EH (cell line): ENCODE measurements at regions not wholly inside any gene's neighbourhood (a gene's known extent, or its start where the extent isn't known, plus 50 kb on each side); places are given as distances from the start of the nearest gene placed in this dataset.
"Not testable (repeated sequence)": the region's sequence is repeated elsewhere in the genome, so short reads cannot be mapped to it uniquely, and the experiment has no call there.

Source experiments
- DNase-seq: peaks from one replicate; pipeline ENCODE4 v3.0.0-alpha.2; 2015; ENCODE audit warnings: low read depth

DNA sequence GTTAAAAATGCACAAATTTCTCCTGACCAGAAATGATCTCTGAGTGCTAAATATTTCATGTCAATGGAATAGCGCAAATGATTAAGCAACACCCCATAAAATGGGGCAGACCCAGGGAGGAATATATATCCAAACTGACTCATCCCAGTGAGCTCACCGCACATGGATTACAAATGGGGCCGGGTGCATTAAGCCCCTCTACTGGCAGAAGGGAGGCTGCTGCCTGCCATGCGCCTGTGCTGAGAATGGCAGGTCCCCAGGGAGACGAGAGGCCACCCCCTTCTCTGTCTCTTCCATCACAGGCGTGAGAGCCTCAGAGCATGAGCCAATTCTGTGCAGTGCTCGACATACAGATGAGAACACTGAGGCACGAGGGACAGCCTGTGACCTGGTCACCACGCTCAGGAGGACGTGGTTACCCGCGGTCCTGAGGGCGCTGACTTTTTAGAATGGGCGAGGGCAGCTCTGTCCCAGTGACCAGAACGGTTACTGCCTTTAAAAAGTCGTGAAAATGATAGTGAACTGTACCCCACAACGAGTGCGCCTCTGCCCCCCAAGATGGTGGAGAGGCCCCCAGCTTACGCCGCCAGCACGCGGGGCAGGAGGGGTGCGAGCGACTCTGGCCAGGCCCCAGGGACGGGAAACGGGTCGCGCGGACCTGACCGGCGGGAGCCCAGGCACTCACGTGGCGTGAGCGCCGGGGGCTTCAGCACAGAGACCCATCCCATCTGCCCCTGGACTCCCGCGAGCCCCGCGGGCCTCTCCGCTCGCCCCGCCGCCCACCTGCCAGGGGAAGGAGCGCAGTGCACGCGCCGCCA is 130.2 kb upstream of the ALDH3B2 start:
- peak; percentile 79 for DNase-seq

DNA sequence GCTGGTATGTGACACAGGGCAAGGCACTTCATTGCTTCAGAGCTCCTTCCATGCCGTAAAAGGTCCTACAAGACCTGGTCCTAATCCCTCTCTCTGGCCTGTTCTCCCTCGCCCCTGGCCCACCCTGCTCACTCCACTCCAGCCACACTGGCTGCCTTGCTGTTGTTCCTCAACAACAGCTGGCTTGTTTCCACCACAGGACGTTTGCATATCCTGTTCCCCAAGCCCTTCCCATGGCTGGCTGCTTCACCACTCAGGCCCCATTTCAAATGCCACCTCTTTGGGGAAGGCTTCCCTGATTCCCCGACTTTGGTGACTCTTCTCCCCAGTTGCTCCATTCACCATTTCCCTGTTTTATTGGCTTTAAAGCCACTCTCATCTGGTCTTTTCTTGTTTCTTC is 129.1 kb upstream of the ALDH3B2 start:
- DNase-seq = not testable (repeated sequence)

DNA sequence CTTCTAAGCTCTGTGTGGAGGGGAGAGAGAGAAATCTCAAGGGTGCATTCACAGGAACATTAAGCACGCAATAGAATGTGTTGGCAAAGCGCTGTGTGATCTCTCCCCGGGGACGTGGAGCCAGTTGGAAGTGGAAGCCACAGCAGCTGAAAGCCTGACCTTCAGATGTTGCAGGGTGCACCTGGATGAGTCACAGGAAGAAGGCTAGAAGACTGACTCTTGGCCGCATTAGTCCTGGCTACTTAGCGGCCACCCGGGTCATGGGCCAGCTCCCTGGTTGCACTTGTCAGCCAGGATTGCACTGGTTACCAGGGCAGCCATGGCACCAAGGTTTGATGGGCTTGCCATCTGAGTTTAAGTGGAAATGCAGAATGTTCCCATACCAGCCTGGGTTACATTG is 128.6 kb upstream of the ALDH3B2 start:
- not testable (repeated sequence) for DNase-seq

DNA sequence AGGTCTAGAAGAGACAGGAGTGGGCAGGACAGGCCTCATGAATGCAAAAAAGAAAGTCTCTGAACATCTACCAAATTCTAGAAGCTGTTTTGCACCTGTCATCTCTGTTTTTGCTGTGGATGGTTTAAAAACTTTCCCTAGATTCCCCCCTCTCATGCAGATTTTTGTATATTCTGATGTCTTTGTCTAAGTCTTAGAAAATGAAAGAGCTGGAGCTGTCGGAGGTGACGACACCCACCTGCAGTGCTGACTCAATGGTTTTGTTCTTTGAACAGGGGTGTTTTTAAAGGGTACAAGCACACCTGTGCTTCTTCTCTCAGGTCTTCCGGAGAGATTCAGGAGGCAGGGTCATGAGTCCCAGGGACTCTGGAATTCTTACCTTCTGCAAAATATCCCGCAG is 128.2 kb upstream of the ALDH3B2 start:
- not testable (repeated sequence) for DNase-seq

DNA sequence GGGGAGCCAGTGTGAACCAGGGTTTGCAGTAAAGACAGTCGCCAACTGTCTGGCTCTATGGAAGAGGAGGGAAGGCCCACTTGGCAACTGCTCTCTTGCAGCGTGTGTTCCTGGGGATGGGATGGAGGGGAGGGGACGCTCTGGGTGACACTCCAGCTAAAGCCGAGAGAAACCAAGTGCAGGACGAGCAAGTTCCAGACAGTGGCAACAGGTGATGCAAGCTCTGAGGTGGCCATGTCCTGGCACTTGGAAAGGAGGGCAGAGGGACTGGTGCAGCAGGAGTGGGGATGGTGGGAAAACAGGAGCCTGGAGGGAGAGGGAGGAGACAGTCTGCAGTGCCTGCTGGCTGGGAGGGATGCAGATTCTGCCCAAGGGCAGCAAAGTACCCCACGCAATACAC is 127.0 kb upstream of the ALDH3B2 start:
- DNase-seq = not testable (repeated sequence)

DNA sequence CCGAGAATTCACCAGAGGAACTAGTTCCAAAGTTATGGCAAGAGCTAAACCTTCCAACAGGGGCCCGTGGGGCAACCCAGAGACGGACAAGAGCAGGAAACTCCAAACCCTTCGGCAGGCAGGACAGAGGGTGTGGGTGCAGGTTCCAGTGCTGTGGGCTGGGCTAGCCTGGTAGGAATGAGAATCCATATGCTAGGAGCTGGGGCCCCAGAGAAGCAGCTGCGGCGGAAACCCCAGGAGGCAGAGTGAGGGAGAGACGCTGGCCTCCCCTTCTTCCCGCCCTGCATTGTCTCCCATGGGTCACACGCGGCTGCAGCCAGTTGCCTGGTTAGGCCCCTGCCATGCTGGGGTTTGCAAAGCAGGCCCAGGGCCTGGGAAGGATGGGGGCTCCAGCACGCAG is 126.2 kb upstream of the ALDH3B2 start:
- DNase-seq = not testable (repeated sequence)

DNA sequence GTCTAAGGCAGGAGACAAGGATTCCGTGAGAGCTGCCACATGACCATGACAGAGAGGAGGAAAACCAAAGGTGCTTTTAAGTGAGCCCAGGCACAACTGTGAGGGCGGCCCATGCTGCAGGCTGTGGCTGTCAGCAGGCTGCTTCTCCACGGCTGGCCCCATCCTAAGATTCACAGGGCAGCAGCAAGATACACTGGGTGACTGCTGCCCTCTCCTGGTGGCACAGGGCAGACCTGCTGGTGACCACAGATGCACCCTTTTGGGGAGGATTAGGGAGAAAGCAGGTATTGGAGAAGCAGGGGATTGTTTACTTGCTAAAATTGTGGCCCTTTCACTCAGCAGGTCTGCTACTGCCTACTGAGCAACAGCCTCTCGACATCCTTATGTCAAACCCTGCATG is 125.4 kb upstream of the ALDH3B2 start:
- peak; percentile 2 for DNase-seq

DNA sequence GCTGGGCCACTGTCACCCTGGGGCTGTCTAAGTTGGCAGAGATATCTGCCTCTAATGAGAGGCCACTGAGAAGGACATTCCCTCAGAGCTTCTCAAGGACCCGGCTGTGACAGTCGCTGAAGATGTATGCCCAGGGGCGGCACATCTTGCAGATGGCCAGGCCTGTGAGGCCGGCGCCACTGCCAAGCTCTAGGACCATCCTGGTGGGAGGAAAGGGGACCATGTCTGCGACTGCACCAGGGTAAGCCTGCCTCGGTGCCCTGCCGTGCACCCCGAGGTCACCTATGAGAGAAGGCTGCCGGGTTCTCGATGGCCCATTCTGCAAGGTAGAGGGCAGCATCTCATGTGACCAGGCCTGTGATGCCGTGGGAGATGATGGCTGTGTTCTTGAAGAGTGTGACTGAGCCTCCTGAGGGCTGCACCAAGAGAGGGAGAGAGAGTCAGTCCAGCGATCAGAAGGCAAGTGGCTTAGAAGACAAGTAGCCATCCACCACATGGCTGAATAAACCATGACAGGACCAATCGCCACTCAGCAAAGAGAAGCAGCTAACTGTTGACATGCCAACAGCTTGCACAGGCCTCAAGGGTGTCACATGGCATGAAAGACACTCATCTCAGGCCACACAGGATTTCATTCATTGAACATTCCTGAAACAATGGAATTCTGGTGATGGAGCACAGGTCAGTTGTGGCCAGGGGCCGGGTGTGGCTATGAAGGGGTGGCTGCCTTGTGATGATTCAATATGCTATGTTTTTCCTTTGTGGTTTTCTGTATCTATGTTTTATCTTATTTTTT is 123.5 kb upstream of the ALDH3B2 start:
- peak; percentile 72 for DNase-seq

DNA sequence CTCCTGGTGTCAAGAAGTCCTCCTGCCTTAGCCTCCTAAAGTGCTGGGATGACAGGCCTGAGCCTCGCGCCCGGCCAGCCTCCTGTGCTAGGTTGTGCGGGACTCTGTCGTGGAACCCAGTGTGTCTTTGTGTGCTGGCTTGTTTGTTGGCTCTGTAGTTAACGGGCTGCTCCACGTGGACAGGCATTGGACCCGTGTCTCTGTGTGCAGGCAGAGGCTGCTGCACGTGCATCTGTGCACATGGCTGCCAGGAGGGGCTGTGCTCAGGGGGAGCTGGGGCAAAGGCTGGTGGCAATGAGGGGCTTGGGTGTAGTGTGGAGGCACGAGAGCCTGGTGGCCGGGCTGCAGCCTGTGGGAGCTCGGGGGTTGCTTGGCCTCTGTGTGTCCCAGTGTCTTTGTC is 121.3 kb upstream of the ALDH3B2 start:
- DNase-seq = no peak

DNA sequence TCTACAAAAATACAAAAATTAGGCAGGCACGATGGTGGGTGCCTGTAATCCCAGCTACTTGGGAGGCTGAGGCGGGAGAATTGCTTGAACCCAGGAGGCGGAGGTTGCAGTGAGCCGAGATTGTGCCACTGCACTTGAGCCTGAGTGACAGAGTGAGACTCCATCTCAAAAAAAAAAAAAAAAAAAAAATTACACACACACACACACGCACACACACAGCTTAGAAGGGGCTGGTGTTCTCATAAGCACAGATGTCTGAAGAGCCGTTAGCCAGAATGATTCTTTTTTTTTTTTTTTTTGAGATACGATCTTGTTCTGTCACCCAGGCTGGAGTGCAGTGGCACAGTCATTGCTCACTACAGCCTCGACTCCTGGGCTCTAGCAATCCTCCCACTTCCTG is 119.3 kb upstream of the ALDH3B2 start:
- not testable (repeated sequence) for DNase-seq

DNA sequence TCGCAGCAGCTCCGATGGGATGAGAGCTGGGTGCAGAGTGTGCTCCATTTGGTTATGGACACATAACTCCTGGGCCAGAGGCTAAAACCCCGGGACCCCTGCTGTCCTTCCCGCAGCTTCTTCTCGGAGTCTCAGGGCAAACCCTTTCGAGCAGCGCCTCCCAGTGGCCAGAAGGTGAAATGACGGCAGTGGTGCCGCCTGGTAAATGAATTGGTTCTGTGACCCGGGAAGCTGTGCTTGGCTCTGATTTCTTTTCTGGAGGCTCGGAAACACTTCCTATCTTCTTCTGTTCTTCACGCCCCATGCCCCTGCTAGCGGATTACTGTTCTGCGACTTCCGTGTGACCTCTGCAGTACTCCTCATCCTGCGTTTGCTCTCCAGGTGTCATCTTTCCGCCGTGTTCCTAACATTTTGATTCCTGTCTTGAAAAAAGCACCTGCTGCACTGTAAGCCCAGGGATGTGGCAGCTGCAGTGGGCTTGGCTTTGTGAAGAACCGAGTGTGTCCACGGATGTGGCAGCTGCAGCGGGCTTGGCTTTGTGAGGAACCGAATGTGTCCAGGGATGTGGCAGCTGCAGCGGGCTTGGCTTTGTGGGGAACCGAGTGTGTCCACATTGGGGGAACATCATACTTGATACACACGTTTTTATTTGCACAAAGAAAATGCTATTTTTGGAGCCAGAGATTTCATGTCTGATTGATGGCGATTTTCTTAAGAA is 118.0 kb upstream of the ALDH3B2 start:
- DNase-seq = peak; percentile 31

DNA sequence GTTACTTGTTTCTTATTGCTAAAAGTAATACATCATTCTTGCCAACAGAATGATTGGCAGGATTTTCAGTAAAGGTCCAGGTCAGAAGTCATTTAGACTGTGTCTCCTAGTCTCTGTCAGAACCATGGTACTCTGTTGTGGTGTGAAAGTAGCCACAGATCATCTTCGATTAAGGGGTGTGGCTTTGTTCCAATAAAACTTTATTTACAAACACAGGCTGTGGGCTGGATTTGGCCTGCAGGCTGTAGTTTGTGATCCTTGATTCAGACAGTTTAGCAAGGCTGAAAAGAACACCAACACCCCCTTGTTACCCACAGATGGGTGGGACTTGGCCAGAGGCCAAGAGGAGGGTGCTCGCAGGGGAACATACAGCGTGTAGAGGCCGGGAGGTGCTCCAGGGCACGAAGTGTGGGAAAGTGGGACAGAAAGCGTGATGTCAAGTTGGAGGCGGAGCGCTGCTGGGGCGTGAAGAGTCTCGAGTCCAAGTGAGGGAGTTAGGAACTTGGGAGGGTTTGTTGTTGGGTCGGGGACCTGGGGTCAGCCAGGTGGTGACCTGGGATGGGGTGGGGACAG is 117.3 kb upstream of the ALDH3B2 start:
- peak; percentile 7 for DNase-seq

DNA sequence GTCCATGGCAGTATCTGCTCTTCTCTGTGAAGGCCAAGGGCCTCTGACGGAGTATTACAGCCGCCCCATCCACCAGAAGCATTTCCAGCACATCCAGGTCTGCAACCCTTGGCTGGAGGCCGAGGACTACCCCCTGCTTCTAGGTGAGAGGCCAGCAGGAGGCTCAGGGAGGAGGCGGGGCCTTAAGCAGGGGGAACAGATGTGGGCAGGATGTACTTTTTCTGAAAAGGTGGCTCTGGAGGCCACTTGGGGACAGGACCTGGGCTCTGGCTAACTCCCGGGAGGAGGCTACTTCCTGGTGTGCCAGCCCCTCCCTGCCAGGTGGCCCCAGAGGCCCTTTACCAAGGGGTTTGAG is 113.9 kb upstream of the ALDH3B2 start:
- not testable (repeated sequence) for DNase-seq

DNA sequence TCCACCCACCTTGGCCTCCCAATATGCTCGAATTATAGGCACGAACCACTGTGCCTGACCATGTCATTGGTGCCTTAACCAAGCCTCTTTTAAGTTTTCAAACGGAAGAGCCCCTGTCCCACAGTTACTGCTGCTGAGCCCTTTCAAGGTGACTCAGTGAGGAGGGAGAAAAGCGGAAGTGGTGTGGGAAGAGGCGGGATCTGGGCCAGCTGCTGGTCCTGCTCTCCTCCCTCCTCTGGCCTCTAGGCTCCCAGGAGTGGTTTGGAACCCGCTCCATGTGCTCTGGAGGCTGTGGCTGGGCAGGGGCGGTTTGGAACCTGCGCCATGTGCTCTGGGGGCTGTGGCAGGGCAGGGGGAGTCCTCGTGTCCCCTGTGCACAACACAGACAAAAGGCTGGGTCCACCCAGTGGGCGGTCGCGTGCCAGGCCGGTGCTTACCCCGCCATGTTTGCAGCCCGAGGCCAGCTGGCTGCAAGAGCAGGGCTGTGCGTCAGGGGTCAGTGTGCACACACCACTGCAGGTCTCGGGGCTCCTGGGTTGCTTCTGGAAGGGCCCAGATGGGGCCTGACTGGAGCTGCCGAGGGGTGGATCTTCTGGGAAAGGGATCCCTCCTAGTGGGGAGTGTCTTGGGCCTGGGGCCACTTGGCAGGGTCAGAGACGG is 113.4 kb upstream of the ALDH3B2 start:
- not testable (repeated sequence) for DNase-seq

DNA sequence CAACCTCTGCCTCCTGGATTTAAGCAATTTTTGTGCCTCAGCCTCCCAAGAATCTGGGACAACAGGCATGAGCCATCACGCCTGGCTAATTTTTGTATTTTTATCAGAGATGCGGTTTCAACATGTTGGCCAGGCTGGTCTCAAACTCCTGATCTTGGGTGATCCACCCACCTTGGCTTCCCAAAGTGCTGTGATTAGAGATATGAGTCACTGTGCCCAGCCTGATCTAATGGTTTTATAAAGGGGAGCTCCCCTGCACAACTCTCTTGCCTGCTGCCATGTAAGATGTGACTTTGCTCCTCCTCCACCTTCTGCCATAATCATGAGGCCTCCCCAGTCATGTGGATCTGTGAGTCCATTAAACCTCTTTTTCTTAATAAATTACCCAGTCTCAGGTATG is 107.5 kb upstream of the ALDH3B2 start:
- not testable (repeated sequence) for DNase-seq

DNA sequence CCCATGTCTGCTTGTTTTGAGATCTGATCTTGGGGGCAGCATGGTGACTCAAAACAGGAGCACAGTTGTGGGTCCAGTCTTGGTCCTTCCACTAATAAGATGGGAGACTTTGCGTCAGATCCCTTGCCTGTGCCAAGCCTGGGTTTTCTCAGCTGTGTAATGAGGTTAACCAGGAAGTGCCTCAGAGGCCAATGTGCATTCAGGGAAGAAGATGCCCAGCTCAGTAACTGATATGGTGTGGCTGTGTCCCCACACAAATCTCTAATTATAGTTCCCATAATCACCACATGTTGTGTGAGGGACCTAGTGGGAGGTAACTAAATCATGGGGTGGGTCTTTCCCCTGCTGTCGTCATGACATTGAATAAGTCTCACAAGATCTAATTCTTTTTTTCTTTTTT is 107.1 kb upstream of the ALDH3B2 start:
- DNase-seq = not testable (repeated sequence)

DNA sequence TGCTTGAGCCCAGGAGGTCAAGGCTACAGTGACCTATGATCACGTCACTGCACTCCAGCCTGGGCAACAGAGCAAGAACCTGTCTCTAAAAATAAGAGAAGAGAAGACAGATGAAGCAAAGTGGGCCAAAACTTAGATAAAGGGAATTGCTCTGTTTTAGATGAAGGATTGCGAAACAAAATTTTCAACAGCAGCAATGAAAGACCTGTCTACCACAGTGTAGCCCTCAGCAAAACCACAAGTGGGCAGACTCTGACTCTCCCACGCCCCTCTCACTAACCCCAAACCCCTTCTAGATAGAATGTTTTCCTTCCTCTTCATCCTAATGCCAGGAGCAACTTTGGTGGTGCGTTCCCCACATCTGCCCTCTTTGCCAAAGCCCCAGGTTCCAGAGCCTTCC is 105.6 kb upstream of the ALDH3B2 start:
- no peak for DNase-seq

DNA sequence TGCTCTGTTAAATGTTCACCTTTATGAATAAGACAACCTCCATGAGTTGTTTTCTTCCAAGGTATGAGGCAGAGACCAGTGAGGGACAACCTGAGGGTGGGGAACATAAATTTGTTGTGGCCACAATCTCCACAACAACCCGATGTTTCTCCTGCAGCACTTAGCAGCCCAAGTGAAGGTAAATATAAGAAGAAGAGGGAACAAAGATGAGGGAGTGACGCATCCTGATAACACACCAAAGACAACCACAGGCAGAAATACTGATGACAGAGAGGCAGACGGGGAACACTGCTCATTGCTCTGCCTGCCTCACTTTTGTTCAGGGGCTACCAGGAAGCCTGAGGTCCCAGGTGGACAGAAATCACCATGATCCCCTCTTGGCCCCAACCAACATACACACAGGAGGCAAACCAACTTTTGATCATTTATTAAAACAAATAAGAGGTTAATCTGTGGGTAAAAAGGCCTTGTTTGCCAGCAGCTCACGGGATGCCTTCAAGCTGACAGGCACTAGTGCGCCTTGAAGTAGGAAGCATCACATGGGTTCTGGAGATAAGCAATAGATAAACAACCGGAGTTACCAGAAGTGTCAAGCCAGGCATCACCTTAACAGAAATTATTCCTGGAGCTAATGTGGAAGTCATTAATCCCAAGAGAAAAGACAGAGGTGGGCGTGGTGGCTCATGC is 104.9 kb upstream of the ALDH3B2 start:
- not testable (repeated sequence) for DNase-seq

DNA sequence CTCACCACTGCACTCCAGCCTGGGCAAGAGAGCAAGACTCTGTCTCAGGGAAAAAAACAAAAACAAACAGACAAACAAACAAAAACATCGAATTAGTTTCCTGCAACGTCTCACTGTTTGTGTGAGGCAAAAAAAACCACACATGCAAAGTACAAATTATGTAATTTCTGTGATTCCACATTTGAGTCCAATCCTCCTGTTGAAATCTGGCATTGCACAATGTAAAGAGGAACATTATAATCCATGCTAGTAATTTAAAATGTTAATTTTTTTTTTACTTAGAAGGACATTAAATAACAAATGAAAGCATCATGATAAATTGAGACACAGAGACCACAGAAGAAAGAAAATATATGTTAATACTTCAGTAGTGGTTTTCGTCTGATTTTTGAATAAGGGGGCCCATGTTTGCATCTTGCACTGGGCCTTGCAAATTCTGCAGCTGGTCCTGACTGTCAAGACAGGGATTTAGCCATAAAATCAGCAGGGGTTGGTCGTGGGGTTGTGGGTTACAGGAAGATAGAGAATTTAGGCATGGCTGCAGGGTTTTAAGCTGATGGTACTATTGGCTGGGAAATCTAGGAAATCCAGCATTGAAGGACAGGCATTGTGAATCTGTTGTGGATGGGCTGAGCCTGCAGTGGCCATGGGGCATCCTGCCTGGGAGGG is 102.6 kb upstream of the ALDH3B2 start:
- no peak for DNase-seq

DNA sequence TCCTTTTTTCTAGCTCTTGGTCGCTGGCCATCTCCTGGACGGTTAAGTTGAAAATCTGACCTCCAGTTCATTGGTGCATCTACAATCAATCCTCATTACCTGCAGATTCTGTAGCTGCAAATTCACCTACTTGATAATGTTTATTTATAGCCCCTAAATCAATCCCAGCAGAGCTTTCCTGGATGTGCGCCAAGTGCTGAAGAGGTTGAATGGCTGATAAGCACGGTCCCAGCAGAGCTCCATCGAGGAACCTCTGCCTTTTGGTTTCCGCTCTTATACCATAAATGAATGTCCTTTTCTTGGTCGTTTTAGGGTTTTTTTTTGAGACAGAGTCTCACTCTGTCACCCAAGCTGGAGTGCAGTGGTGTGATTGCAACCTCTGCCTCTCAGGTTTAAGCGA is 99.8 kb upstream of the ALDH3B2 start:
- DNase-seq = not testable (repeated sequence)
